IMR-90 (cell line): ENCODE measurements at regions not wholly inside any gene's neighbourhood (a gene's known extent, or its start where the extent isn't known, plus 50 kb on each side); places are given as distances from the start of the nearest gene placed in this dataset.

Source experiments
- ATAC-seq: fragments of 200-7000 bp; cut with Tn5 transposase; 2 replicates; pipeline ENCODE4 v1.9.1; 2020; ENCODE audit warnings: low read depth, mild to moderate bottlenecking, moderate library complexity
- BruUV-seq: library from RNA; stranded (reverse); fragments of 400-500 nt; replicated peaks from 2 replicates; lab custom pipeline; 2021; lab: Mats Ljungman, UMichigan
- CTCF ChIA-PET: fragments of 300-600 bp; formaldehyde crosslinking; extraction: SDS; loops from one replicate; lab custom pipeline; 2021; ENCODE audit warnings: antibody characterized with exemption; lab: Yijun Ruan, JAX
- POLR2A ChIA-PET: fragments of 300-600 bp; sonication (Branson Sonifier 250); formaldehyde crosslinking; loops from one replicate; lab custom pipeline; 2022; ENCODE audit warnings: antibody characterized with exemption; ENCODE audit not compliant: unreplicated experiment; lab: Charles Lee
- DNase-seq: peaks from one replicate; pipeline ENCODE4 v3.0.0; 2013
- H2AFZ ChIP-seq: replicated peaks from 2 replicates; pipeline ENCODE3; 2013; ENCODE audit warnings: low read length, mild to moderate bottlenecking; ENCODE audit not compliant: poor library complexity
- H2AK5ac ChIP-seq: 2 replicates; pipeline ENCODE4 v1.6.1; 2013; ENCODE audit warnings: low read depth, low read length, inconsistent platforms
- H2AK9ac ChIP-seq: replicated peaks from 2 replicates; pipeline ENCODE3; 2013; ENCODE audit warnings: mild to moderate bottlenecking, low read depth, low read length, moderate library complexity; ENCODE audit not compliant: poor library complexity
- H2BK120ac ChIP-seq: 2 replicates; pipeline ENCODE4 v1.6.1; 2013; ENCODE audit warnings: low read depth, low read length, inconsistent platforms
- H2BK15ac ChIP-seq: 3 replicates; pipeline ENCODE4 v1.6.1; 2013; ENCODE audit warnings: low read depth, low read length, inconsistent platforms
- H2BK20ac ChIP-seq: 2 replicates; pipeline ENCODE4 v1.6.1; 2013; ENCODE audit warnings: low read depth, mild to moderate bottlenecking, inconsistent platforms, low read length, moderate library complexity
- H2BK5ac ChIP-seq: 2 replicates; pipeline ENCODE4 v1.6.1; 2013; ENCODE audit warnings: mild to moderate bottlenecking, low read depth, low read length, inconsistent platforms; ENCODE audit not compliant: poor library complexity, severe bottlenecking
- H3K14ac ChIP-seq: replicated peaks from 2 replicates; pipeline ENCODE4 v1.6.1; 2013; ENCODE audit warnings: low read depth, low read length, inconsistent platforms
- H3K18ac ChIP-seq: 2 replicates; pipeline ENCODE4 v1.6.1; 2013; ENCODE audit warnings: low read depth, low read length, control low read depth
- H3K23ac ChIP-seq: 2 replicates; pipeline ENCODE4 v1.6.1; 2013; ENCODE audit warnings: low read depth, low read length, inconsistent platforms
- H3K27ac ChIP-seq: 2 replicates; pipeline ENCODE4 v1.5.1; 2013; ENCODE audit warnings: mild to moderate bottlenecking, control low read depth, low read length; ENCODE audit not compliant: insufficient read depth
- H3K27me3 ChIP-seq: 2 replicates; pipeline ENCODE4 v1.6.1; 2013; ENCODE audit warnings: low read length; ENCODE audit not compliant: control insufficient read depth, insufficient read depth
- H3K36me3 ChIP-seq: 2 replicates; pipeline ENCODE4 v1.6.1; 2013; ENCODE audit warnings: low read length, mixed read lengths; ENCODE audit not compliant: control insufficient read depth, insufficient read depth
- H3K4ac ChIP-seq: 2 replicates; pipeline ENCODE4 v1.6.1; 2013; ENCODE audit warnings: low read depth, low read length, inconsistent platforms
- H3K4me1 ChIP-seq: 2 replicates; pipeline ENCODE4 v1.6.1; 2013; ENCODE audit warnings: low read length, mixed read lengths; ENCODE audit not compliant: control insufficient read depth, insufficient read depth
- H3K4me2 ChIP-seq: 2 replicates; pipeline ENCODE4 v1.6.1; 2013; ENCODE audit warnings: low read depth, mild to moderate bottlenecking, control low read depth, low read length, moderate library complexity
- H3K4me3 ChIP-seq: 2 replicates; pipeline ENCODE4 v1.5.1; 2013; ENCODE audit warnings: low read depth, mild to moderate bottlenecking, control low read depth, low read length, moderate library complexity; ENCODE audit not compliant: insufficient read depth
- H3K56ac ChIP-seq: 2 replicates; pipeline ENCODE4 v1.6.1; 2013; ENCODE audit warnings: low read length, inconsistent platforms; ENCODE audit not compliant: insufficient read depth; ENCODE audit errors: extremely low read depth
- H3K79me1 ChIP-seq, 2 experiments: 2 replicates each; pipeline ENCODE4 v1.6.1; 2013; ENCODE audit warnings: low read length in 2 of 2, inconsistent platforms in 1 of 2, low read depth in 1 of 2
- H3K9ac ChIP-seq: 2 replicates; pipeline ENCODE4 v1.6.1; 2013; ENCODE audit warnings: low read depth, low read length, control low read depth
- H3K9me1 ChIP-seq: 2 replicates; pipeline ENCODE4 v1.6.1; 2013; ENCODE audit warnings: low read length, inconsistent platforms; ENCODE audit not compliant: insufficient read depth
- H3K9me3 ChIP-seq: 2 replicates; pipeline ENCODE4 v1.6.1; 2013; ENCODE audit warnings: low read length; ENCODE audit not compliant: control insufficient read depth, insufficient read depth
- H4K20me1 ChIP-seq: 2 replicates; pipeline ENCODE4 v1.6.1; 2013; ENCODE audit warnings: low read length, inconsistent platforms; ENCODE audit not compliant: insufficient read depth
- H4K5ac ChIP-seq: 2 replicates; pipeline ENCODE4 v1.6.1; 2013; ENCODE audit warnings: mild to moderate bottlenecking, low read depth, low read length, control low read depth
- H4K8ac ChIP-seq, 2 experiments: 2 replicates each; pipeline ENCODE4 v1.6.1; 2013; ENCODE audit warnings: low read depth in 2 of 2, low read length in 2 of 2, control low read depth in 1 of 2, inconsistent platforms in 1 of 2
- H4K91ac ChIP-seq: 2 replicates; pipeline ENCODE4 v1.6.1; 2013; ENCODE audit warnings: low read depth, low read length, inconsistent platforms; ENCODE audit not compliant: insufficient read depth
- BHLHE40 ChIP-seq: fragments of 150-350 bp; IDR thresholded peaks from 2 replicates; pipeline ENCODE4 v1.6.1; 2016; ENCODE audit warnings: mild to moderate bottlenecking, low read depth, low read length
- CEBPB ChIP-seq: IDR thresholded peaks from 2 replicates; pipeline ENCODE4 v1.6.1; 2012; ENCODE audit warnings: low read depth, low read length, improper control_type of control experiment
- CHD1 ChIP-seq: IDR thresholded peaks from 2 replicates; pipeline ENCODE4 v1.6.1; 2012; ENCODE audit warnings: low read depth, low read length, improper control_type of control experiment
- FOS ChIP-seq: fragments of 150-350 bp; IDR thresholded peaks from 2 replicates; pipeline ENCODE4 v1.6.1; 2016; ENCODE audit warnings: low read depth, low read length
- MAFK ChIP-seq: IDR thresholded peaks from 2 replicates; pipeline ENCODE4 v1.6.1; 2012; ENCODE audit warnings: low read depth, low read length, improper control_type of control experiment
- MAZ ChIP-seq: IDR thresholded peaks from 2 replicates; pipeline ENCODE4 v1.6.1; 2012; ENCODE audit warnings: low read depth, mild to moderate bottlenecking, low read length, improper control_type of control experiment, moderate library complexity, borderline replicate concordance
- MXI1 ChIP-seq: IDR thresholded peaks from 2 replicates; pipeline ENCODE4 v1.6.1; 2012; ENCODE audit warnings: low read depth, mild to moderate bottlenecking, low read length, moderate library complexity, borderline replicate concordance
- NFE2L2 ChIP-seq: fragments of 150-350 bp; IDR thresholded peaks from 2 replicates; pipeline ENCODE4 v1.6.1; 2016; ENCODE audit warnings: low read depth, mild to moderate bottlenecking, low read length
- POLR2A ChIP-seq: IDR thresholded peaks from 2 replicates; pipeline ENCODE4 v1.6.1; 2012; ENCODE audit warnings: mild to moderate bottlenecking, low read depth, low read length
- RAD21 ChIP-seq: IDR thresholded peaks from 2 replicates; pipeline ENCODE4 v1.6.1; 2012; ENCODE audit warnings: low read length, improper control_type of control experiment
- RCOR1 ChIP-seq: IDR thresholded peaks from 2 replicates; pipeline ENCODE4 v1.6.1; 2012; ENCODE audit warnings: mild to moderate bottlenecking, low read length, improper control_type of control experiment; ENCODE audit not compliant: insufficient replicate concordance
- RFX5 ChIP-seq: IDR thresholded peaks from 2 replicates; pipeline ENCODE4 v1.8.0; 2012; ENCODE audit warnings: low read depth, mild to moderate bottlenecking, low read length, moderate library complexity
- SMC3 ChIP-seq: fragments of 150-350 bp; IDR thresholded peaks from 2 replicates; pipeline ENCODE4 v1.6.1; 2016; ENCODE audit warnings: low read depth, mild to moderate bottlenecking, antibody characterized with exemption, low read length, moderate library complexity
- WGBS, 2 experiments: methylation state at CpG; one replicate each; pipeline versions ENCODE4 v1.1.5 to v1.1.7; 2013; ENCODE audit warnings: missing lambda C conversion rate in 2 of 2; ENCODE audit not compliant: insufficient read length in 1 of 2; ENCODE audit errors: extremely low coverage in 2 of 2; 5-methylcytosine and 5-hydroxymethylcytosine counted together
- dilution Hi-C: fragments of 300-500 bp; cut with HindIII; formaldehyde crosslinking; loops from one replicate; pipeline ENCODE4 v1.14.3; 2018; ENCODE audit warnings: low sequenced_read_pairs; ENCODE audit not compliant: unreplicated experiment
- in situ Hi-C: fragments of 300-500 bp; cut with MboI; formaldehyde crosslinking; loops from 3 replicates; pipeline ENCODE4 v1.14.3; 2019; ENCODE audit warnings: low sequenced_read_pairs, inconsistent platforms, mixed read lengths
- intact Hi-C: fragments of 100-400 bp; cut with micrococcal nuclease; formaldehyde crosslinking; loops from 2 replicates; pipeline ENCODE4 v1.10.0; 2022
- TF ChIP-seq, protein P1 (sequence below): conservative IDR thresholded peaks from 2 replicates; pipeline ENCODE4 v1.5.1; 2012; ENCODE audit warnings: mild to moderate bottlenecking, low read depth, low read length, improper control_type of control experiment
- TF ChIP-seq, protein P2 (sequence below): fragments of 150-350 bp; IDR thresholded peaks from 2 replicates; pipeline ENCODE4 v1.6.1; 2016; ENCODE audit warnings: low read depth, mild to moderate bottlenecking, low read length, moderate library complexity, borderline replicate concordance
- TF ChIP-seq, protein P3 (sequence below): fragments of 150-350 bp; IDR thresholded peaks from 2 replicates; pipeline ENCODE4 v1.6.1; 2017; ENCODE audit warnings: mild to moderate bottlenecking, antibody characterized with exemption, low read length, low read depth

- intact Hi-C loops, result loop anchor here (10.0 kb wide), 1 partner anchor 65 kb away; no protein-coding TSS in a partner anchor
- CTCF ChIA-PET, result no interaction called here
Observed at GRCh38 chr18:67279988-67280387, 236.5 kb downstream of the DSEL start.

More at GRCh38 chr18:67279988-67280387, 236.5 kb downstream of the DSEL start:
- no peak overlapping the region for H2BK20ac ChIP-seq
- H2BK5ac ChIP-seq, result no peak overlapping the region
- no peak overlapping the region for H4K5ac ChIP-seq
- TF ChIP-seq RAD21 (no peak), RCOR1 (no peak), MAFK (no peak), CHD1 (no peak), POLR2A (no peak), NFE2L2 (no peak), MAZ (no peak), RFX5 (no peak), MXI1 (no peak), CEBPB (no peak), FOS (no peak), BHLHE40 (no peak), SMC3 (no peak)
- TF ChIP-seq, protein P1, sequence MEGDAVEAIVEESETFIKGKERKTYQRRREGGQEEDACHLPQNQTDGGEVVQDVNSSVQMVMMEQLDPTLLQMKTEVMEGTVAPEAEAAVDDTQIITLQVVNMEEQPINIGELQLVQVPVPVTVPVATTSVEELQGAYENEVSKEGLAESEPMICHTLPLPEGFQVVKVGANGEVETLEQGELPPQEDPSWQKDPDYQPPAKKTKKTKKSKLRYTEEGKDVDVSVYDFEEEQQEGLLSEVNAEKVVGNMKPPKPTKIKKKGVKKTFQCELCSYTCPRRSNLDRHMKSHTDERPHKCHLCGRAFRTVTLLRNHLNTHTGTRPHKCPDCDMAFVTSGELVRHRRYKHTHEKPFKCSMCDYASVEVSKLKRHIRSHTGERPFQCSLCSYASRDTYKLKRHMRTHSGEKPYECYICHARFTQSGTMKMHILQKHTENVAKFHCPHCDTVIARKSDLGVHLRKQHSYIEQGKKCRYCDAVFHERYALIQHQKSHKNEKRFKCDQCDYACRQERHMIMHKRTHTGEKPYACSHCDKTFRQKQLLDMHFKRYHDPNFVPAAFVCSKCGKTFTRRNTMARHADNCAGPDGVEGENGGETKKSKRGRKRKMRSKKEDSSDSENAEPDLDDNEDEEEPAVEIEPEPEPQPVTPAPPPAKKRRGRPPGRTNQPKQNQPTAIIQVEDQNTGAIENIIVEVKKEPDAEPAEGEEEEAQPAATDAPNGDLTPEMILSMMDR, result no peak
- TF ChIP-seq, protein P2, sequence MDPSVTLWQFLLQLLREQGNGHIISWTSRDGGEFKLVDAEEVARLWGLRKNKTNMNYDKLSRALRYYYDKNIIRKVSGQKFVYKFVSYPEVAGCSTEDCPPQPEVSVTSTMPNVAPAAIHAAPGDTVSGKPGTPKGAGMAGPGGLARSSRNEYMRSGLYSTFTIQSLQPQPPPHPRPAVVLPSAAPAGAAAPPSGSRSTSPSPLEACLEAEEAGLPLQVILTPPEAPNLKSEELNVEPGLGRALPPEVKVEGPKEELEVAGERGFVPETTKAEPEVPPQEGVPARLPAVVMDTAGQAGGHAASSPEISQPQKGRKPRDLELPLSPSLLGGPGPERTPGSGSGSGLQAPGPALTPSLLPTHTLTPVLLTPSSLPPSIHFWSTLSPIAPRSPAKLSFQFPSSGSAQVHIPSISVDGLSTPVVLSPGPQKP, result no peak
- TF ChIP-seq, protein P3, sequence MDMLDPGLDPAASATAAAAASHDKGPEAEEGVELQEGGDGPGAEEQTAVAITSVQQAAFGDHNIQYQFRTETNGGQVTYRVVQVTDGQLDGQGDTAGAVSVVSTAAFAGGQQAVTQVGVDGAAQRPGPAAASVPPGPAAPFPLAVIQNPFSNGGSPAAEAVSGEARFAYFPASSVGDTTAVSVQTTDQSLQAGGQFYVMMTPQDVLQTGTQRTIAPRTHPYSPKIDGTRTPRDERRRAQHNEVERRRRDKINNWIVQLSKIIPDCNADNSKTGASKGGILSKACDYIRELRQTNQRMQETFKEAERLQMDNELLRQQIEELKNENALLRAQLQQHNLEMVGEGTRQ, result no peak
- no peak overlapping the region for H4K8ac ChIP-seq
- POLR2A ChIA-PET, result no interaction called here
- in situ Hi-C loops (no loop called here), dilution Hi-C loops (no loop called here)
- no peak overlapping the region for H2AK5ac ChIP-seq
- H3K4me3 ChIP-seq, result no peak overlapping the region
- H2BK120ac ChIP-seq, result no peak overlapping the region
- no peak overlapping the region for H2AFZ ChIP-seq
- no peak overlapping the region for H3K9ac ChIP-seq
- no TSS peak for BruUV-seq
- H3K4ac ChIP-seq, result no peak overlapping the region
- H3K27me3 ChIP-seq, result no peaks in the 10 kb centered on the region
- no peaks in the 10 kb centered on the region for H4K20me1 ChIP-seq
- H3K9me1 ChIP-seq, result no peaks in the 10 kb centered on the region
- no peak overlapping the region for H3K23ac ChIP-seq
- H3K4me1 ChIP-seq, result peaks cover 3% of the 10 kb centered on the region
- H3K36me3 ChIP-seq, result no peaks in the 10 kb centered on the region
- ATAC-seq (no peak), DNase-seq (no peak)
- H2BK15ac ChIP-seq, result no peak overlapping the region
- H3K18ac ChIP-seq, result no peak overlapping the region
- no peak overlapping the region for H2AK9ac ChIP-seq
- no peak overlapping the region for H3K4me2 ChIP-seq
- no peak overlapping the region for H3K14ac ChIP-seq
- no CpG with 5 or more reads among the region's 3 CpGs for WGBS, 2 experiments
- H3K79me1 ChIP-seq, result no peaks in the 10 kb centered on the region
- H3K56ac ChIP-seq, result no peak overlapping the region
- no peaks in the 10 kb centered on the region for H3K9me3 ChIP-seq
- no peak overlapping the region for H3K27ac ChIP-seq
- no peak overlapping the region for H4K91ac ChIP-seq
